HS-27A (cell line): ENCODE measurements at regions not wholly inside any gene's neighbourhood (a gene's known extent, or its start where the extent isn't known, plus 50 kb on each side); places are given as distances from the start of the nearest gene placed in this dataset.
"Not testable (repeated sequence)": the region's sequence is repeated elsewhere in the genome, so short reads cannot be mapped to it uniquely, and the experiment has no call there.

Experiments used
- DNase-seq: peaks from one replicate; pipeline ENCODE4 v3.0.0-alpha.2; 2012; ENCODE audit warnings: low read depth, missing footprints

DNA sequence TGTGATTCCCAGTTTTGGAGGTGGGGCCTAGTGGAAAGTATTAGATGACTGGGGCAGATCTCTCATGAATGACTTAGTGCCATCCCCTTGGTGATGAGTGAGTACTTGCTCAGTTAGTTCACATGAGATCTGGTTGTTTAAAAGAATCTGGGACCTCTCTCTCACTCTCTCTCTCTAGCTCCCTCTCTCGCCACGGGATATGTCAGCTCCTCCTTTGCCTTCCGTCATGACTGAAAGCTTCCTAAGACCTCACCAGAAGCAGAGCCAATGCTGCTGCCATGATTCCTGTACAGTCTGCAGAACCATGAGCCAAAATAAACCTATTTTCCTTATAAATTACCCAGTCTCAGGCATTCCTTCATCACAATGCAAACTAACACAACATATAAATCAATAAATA, 176.7 kb downstream of the PRELID2 start:
- no peak for DNase-seq

DNA sequence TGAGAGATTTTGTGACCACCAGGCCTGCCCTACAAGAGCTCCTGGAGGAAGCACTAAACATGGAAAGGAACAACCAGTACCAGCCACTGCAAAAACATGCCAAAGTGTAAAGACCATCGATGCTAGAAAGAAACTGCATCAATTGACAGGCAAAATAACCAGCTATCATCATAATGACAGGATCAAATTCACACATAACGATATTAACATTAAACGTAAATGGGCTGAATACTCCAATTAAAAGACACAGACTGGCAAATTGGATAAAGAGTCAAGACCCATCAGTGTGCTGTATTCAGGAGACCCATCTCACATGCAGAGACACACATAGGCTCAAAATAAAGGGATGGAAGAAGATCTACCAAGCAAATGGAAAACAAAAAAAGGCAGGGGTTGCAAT, 182.4 kb downstream of the PRELID2 start:
- not testable (repeated sequence) for DNase-seq

GRCh38 chr5:145647137-145647536, 188.0 kb downstream of the PRELID2 start:
- DNase-seq, result not testable (repeated sequence)

GRCh38 chr5:145643214-145643613, 191.9 kb downstream of the PRELID2 start:
- not testable (repeated sequence) for DNase-seq

GRCh38 chr5:145637396-145637795, 197.7 kb downstream of the PRELID2 start:
- peak; percentile 0 for DNase-seq

DNA sequence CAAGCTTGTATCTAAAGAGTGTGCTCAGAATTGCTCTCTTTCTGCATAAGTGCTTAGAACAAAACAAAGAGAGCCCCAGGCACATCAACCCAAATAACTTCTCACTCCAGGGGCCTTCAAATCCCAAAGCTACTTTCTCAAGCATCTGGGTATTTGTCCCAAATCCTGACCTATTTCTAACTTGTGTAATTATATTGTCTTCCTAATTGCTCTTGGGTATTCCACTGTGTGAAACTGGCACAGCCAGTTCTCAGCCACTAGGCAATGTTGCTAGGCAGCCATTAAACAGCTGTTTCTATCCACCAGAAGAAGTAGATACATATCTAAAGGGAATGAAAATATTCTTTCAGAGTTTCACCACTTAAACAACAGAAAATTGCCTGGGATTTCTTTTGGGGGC, 198.8 kb downstream of the PRELID2 start:
- no peak for DNase-seq

- no peak for DNase-seq
Measured at GRCh38 chr5:145633474-145633873, 201.7 kb downstream of the PRELID2 start.

GRCh38 chr5:145632701-145633100, 202.4 kb downstream of the PRELID2 start:
- no peak for DNase-seq

- no peak for DNase-seq
Measured at GRCh38 chr5:145629047-145629446, 206.1 kb downstream of the PRELID2 start.

- no peak for DNase-seq
Measured at GRCh38 chr5:145628525-145628924, 206.6 kb downstream of the PRELID2 start.

DNA sequence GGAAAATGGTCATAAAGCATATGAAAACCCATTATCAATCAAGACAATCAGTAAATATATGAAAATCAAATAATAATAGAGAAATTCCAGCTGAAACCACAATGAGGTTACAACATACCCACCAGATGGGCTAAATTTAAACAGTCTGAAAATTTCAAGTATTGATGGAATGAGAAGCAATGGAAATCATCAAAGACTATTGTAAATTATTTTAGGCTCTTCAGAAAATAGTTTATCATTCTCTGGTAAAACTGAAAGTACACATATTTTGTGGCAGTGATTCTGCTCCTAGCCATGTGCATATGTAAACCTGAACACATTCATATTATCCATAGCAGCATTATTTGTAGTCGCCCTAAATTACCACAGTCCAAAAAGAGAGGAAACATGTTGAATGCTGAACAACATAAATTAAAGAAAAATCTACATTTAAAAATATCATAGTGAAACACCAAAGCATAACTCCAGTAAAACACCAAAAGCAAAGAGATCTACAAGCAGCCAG, 215.3 kb downstream of the PRELID2 start:
- DNase-seq, result no peak

DNA sequence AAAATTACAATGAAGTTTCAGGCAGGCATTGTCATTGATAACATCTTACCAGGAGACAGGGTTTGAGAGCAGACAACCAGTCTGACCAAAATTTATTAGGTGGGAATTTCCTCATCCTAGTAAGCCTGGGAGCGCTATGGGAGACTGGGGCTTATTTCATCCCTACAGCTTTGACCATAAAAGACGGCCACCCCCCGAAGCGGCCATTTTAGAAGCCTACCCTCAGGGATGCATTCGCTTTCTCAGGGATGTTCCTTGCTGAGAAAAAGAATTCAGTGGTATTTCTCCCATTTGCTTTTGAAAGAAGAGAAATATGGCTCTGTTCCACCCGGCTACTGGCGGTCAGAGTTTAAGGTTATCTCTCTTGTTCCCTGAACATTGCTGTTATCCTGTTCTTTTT, 218.4 kb downstream of the PRELID2 start:
- not testable (repeated sequence) for DNase-seq

GRCh38 chr5:145598983-145599382, 236.2 kb downstream of the PRELID2 start:
- no peak for DNase-seq

GRCh38 chr5:145598184-145598583, 237.0 kb downstream of the PRELID2 start:
- DNase-seq, result no peak

GRCh38 chr5:145591578-145591977, 243.6 kb downstream of the PRELID2 start:
- DNase-seq, result no peak

DNA sequence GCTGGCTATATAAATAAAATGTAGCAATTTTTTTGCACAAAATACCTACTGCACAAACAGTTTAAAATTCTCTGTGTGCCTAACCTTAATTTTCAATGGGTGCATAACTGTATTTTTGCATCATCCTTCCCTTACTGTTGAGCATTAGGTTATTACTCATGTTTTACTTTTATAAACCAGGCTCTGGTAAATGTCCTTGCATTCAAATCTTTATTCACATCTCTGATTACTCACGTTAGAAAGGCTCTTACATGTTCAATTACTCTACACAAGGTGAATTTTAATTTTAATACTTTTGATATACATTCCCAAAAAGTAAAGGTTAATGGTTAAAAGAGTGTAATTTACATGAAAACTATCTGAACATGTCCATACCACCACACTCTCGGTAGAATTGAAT, 246.1 kb downstream of the PRELID2 start:
- DNase-seq, result no peak

- no peak for DNase-seq
Measured at GRCh38 chr5:145588558-145588957, 246.6 kb downstream of the PRELID2 start.

DNA sequence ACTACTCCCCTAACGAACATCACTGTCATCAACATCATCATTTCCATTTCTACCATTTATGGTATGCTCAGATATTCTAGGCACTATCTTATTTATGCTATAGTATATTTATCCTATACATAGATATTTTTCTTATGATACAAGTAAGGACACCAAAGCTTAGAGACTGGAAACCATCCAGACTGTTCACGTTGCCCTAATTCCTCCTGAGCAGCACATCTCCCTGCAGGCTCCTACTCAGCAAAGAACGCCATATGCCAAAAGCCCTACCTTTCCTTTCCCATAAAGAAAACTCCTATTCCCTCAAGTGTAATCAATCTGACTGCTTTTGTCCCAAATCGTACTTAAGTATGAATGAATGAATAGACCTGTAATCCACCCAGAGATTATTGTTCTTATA, 247.0 kb downstream of the PRELID2 start:
- DNase-seq, result no peak

- peak; percentile 65 for DNase-seq
Measured at GRCh38 chr5:145587710-145588109, 247.4 kb downstream of the PRELID2 start.

DNA sequence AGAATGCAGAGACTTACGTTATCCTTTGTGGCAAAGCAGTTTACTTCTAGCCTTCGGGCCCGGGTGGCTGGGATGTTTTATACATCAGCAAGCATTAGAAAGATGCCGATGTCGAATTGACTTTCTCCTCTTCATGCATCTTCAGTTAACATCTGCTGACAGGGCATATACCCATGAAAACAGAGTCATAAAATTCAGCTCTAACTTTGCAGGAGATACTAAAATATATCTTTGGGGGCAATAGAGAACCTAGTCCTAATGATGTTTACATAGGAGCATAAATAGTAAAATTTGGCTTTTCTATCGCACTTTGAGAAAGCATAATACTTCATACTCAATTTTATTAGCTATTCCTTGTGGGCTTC, 247.9 kb downstream of the PRELID2 start:
- no peak for DNase-seq

DNA sequence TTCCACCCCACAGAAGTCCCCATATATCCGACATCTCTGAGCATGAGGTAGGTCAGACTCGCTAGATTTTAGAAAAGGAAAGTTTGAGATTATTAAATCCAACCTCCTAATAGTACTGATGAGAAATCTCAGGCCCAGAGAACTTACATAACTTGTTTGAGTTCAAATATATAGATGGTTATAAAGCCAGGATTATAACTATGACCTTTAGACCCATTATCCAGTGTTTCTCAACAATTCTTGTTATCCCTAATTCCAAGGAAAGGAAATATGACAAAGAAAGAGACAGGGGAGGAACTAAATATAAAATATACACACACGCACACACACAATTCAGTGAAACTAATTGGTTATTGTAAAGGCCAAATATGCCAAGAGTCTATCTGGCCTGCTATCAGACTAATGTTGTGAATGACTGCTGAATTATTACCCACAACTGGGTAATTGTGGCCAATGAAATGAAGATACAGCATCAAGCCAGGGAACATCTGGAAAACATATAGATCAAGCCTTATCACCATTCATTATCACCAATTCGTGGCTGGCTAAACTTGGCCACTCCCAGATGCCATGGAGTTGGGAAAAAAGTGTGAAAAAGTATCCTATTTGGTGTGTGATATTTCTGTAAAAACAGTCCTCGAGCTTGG, 248.4 kb downstream of the PRELID2 start:
- no peak for DNase-seq

DNA sequence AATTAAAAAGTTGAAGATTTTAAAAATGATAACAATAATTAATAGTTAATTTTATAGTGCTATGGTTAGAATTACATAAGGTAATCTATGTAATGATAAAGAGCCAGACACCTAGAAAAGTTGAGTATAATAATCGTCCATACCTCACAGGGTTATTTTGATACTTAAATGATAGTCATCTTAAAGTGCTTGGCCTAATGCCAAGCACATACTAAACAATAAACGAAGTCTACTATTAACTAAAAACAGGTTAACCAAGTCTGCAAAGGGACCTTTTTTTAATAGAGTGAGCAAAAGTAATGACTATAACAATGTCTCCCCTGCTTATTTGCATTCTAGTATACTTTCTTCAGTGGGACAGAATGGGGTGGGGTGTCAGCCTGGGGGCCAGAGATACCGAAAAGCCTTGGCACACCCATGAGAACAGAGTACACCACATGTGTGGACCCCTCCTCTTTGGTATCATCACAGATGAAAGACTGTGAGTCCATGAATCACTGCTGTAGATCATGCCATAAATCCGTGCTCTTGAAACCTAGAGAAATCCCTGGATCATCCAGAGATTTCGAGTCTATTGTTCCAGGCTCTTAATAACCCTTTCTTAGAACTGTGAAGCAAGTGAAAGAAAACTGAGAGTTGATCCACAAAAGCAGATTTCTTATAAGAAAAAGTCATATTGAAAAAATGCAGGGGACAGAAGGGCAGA, 249.5 kb downstream of the PRELID2 start:
- no peak for DNase-seq

DNA sequence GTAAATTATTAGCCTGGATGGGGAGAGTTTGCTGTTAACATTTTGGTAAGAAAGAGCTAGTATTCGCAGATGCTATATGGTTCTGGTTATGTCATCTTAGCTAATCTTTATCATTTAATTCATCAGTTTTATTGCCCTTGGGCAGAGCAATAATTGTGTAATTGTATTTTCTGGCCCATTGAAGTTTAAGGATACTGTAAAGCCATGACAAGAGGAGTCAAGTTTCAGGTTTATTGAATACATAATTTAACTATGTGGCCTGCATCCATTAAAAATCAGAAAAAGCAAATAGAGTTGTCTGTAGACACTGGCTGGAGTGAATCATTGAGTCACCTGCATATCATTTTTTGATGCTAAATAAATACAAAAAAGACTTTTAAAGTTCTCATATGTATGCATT, 255.8 kb downstream of the PRELID2 start:
- DNase-seq, result no peak
